Mesenteric fat pad (tissue), 1 donor: ENCODE measurements at regions not wholly inside any gene's neighbourhood (a gene's known extent, or its start where the extent isn't known, plus 50 kb on each side); places are given as distances from the start of the nearest gene placed in this dataset.

Experiments
- DNase-seq: peaks from one replicate; pipeline ENCODE4 v3.0.0-alpha.2; 2020; ENCODE audit warnings: low spot score
- donor health status: DM: yes; HTN: yes; CAD: no.

DNA sequence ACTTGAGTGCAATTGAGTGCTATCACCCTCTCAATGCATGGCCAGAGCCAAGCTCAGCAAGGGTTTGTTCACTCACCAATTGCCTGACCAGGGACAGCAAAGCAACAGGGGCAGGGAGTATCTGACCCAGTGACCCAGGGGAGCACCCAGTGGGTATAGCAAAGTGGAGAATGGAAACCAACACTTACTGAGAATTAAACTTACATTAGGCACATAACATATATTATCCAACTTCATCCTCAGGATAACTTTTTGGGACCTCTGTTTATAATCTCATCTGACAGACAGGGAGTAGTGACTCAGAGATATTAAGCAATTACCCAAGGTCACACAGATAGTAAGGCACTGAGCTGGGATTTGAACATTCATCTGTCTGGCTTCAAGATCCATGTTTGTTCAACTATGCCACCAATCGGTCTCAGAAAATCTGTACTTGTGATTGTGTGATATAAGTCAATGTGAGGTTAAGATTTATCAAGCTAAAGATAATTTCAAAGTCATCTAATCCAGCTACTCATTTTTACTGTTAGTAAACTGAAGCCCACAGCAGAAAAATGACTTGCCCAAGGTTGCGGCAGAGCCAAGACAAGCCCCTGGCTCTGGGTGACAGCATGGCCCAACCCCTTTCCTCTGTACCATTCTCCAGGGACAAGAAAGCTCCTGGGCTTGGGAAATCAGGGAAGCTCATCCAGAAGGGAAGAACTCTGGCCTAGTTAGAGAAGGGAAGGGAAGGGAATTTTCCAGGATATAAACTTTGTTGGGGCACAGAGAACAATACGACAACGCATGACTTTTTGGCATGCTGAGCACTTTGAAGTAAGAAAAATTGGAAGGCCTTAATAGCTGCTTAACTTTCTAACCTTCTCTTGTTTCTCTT lies 138.0 kb upstream of the SMAD3 start:
- DNase-seq = peak; percentile 62

DNA sequence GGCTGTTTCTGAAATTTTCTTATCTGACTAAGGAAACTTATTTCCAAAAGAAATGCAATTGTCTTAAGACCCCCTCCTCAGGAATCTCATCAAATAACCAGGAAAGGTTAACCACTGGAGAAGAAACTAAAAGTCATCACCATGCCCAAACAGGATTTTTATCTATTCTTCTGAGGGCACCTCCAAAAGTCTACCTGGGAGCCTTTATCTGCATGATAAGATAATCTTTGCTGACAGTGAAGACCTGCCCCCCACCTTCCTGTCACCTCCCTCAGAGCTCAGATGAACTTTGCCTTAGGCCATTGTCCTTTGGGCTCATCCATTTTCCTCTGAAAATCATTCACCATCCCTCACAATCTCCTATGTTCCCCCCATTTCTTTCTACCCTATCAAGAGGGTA lies 137.3 kb upstream of the SMAD3 start:
- no peak for DNase-seq

DNA sequence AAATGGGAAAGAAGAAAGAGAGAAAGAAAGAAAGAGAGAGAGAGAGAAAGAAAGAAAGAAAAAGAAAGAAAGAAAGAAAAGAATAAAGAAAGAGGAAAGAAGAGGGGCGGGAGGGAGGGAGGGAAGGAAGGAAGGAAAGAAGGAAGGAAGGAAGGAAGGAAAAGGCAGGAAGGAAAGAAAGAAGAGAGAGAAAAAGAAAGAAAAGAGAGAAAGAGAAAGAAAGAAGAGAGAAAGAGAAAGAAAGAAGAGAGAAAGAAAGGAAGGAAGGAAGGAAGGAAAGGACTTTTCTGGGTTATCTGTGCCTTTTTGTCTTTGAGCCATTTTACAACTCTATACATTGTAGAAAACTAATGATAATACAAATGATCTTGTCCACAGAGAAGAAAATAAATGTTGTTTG lies 136.6 kb upstream of the SMAD3 start:
- DNase-seq = no peak

DNA sequence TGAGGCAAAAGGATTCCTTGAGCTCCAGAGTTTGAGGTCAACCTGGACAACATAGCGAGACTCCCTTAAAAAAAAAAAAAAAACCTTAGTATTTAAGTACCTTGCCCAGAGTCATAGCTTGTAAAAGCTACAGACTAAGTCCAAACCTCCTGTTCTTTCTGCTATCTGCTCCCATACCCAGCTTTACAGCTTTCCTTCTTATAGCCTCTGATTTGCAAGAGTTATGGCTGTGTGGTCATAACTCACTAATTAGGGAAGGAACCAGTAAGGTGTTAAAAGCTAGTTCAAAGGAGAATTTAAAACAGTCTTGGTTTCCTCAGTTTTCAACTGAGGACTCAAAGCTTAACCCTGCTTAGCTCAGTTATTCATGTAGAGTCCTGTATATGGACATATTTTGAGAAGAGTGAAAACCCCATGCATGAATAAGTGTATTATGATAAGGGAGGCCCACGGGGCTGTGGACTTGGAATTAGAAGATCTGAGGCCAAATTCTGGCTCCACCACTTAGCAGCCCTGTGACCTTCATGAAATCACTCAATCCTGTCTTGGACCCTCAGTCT lies 135.5 kb upstream of the SMAD3 start:
- DNase-seq = no peak

DNA sequence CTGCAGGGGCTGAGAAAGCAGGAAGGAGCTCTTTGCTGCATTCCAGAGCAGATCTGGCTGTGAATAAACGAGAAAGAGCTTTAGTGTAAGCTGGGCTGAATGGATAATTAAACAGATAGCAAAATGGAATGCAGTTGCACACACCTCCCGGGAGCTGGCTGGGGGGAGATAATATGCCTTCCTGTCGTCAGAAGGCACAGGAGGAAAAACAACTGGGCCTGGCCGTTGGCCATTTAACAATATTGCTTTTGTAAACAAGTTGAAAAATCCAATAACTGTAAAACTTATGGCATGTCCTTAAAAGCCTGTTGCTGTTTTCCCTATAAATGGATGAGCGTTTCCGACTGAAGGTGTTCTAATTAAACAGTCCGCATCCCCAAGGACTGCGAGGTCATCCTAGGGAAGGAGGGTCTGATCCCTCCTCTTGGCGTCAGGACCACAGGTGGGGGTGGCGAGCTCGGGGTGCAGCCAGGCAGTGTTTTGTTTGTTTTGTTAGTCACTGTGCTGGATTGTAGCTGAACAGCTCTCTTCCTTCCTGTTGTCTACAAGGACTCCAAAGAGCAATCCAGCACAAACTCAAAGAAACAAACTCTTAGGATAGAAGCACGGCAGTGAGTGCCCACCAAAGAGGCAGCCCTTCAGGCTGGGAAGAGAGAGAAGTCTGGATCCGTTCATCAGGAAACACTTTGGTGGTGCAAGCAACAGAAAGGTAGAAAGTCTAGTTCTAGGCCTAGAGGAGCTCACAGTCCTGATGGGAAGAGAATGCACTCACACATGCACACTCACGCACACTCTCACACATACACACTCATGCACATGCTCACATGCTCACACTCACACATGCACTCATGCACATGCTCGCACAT lies 133.4 kb upstream of the SMAD3 start:
- peak; percentile 67 for DNase-seq

DNA sequence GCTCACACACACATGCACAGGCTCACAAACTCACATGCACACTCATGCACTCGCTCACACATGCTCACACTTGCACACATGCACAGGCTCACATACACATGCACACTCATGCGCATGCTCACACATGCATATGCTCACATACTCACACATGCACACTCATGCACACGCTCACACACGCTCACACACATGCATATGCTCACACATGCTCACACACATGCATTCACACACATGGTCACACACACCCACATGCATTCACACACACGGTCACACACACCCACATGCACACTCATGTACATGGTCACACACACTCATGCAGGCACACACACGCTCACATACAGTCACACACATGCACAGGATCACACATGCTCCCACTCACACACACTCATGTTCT lies 132.8 kb upstream of the SMAD3 start:
- DNase-seq = peak; percentile 55

DNA sequence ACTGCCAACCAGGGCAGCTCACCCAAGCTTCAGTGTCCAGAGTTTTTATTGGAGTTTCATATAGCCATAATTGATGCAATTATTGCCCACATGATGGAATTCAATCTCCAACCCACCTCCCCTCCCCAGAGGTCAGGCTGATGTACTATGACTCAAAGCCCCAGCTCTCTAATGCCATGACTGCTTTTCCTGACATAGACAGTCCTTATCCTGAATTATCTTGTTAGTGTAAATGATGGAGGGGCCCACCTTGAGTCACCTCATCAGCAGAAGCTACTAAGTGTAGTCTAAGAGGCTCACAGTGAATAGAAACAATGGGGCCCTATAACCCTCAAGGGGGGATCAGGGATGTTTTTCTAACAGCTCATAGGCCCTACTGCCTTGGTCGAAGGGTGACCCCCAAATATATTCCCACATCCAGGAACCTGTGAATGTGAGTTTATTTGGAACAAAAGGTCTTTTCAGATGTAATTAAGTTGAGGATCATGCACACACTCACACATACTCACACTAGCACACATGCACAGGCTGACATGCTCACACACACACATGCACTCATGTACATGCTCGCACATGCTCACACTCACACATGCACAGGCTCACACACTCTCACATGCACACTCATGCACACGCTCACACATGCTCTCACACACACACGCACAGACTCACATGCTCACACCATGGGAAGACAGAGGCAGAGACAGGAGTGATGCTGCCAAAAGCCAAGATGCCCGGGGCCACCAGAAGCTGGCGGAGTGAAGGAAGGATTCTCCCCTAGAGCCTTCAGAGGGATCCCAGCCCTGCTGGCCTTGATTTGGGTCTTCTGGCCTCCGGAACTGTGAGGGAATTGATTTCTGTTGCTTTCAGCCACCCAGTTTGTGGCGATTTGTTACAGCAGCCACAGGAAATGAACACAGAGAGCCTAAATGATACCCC lies 131.2 kb upstream of the SMAD3 start:
- peak; percentile 35 for DNase-seq

DNA sequence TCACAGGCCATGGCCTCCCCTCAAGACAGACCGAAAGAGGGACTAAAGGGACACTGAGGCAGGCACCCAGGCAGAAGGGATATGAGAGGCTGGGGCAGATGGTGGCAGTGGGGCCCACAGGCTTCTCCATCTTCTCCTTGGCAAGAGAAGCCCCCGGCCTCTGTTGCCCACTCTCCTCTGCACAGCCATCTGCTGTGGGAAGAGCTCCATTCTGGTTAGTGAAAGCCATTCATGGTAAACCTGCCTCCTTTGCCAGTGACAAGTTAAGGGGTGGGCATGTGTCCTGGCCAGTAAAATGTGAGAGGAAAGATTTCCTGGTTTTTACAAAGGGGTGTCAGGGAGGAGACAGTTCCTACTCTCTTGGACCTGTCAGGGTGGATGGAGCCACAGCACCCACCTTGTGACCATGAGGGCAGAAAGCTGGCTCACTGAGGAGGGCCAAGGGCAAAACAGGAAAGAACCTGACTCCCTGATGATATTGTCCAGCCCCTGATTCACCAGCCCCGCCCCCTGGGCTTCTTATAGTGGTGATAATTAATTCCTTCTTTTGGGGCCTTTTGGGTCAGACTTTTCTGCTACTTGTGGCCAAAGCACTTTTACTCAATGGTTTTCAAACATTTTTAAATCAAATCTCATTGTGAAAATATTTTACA lies 130.4 kb upstream of the SMAD3 start:
- peak; percentile 59 for DNase-seq

DNA sequence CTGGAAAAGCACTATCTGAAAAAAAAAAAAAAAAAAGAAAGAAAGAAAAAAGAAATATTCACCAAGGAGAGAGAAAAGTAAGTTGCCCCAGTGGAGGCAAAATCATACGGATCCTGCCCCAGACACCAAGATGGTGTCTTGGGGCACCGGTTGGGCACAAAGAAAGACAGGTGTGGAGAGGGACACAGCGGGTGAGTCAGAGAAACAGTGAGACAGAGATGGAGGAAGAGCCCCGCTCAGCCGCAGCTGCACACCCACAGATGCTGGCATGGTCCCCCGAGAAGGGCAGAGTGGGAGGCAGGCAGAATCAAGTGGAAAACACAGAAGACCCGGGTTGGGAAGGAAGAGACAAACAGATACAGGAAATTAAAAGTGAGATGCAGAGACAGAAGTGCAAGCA lies 129.7 kb upstream of the SMAD3 start:
- DNase-seq = peak; percentile 49

DNA sequence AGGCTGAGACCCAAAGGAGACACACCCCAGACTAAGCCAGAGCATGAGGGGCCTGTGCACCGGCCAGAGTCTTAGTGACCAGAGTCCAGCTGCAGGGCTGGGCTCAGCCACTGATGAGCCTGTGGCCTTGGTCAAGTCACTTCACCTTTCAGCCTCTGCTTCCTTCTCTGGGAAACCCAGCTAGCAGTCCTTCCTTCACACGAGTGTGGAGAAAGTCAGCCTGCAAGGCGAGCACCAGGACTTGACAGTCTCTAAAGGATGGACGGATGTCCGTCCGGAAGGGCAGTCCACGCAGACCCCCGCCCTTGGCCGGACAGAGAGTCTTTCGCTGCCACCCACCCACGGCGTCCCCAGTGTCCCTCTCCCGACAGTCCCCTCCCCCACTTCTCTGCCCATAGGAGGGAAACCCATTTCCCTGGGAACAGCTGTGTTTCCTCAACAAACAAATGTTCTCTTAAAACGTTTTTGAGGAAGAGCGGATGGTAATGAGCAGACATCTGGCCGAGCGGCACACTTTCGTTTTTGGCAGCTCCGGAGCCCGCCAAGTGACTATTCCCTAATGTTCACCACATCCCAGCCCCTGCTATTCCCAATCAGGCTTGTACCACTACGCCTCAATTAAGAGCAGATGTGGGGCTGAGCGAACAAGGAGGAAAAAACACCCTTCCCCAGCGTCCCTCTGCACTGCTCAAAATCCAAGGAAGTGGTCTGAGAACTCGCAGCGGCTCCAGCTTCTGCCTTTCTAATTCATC lies 129.1 kb upstream of the SMAD3 start:
- peak; percentile 86 for DNase-seq

DNA sequence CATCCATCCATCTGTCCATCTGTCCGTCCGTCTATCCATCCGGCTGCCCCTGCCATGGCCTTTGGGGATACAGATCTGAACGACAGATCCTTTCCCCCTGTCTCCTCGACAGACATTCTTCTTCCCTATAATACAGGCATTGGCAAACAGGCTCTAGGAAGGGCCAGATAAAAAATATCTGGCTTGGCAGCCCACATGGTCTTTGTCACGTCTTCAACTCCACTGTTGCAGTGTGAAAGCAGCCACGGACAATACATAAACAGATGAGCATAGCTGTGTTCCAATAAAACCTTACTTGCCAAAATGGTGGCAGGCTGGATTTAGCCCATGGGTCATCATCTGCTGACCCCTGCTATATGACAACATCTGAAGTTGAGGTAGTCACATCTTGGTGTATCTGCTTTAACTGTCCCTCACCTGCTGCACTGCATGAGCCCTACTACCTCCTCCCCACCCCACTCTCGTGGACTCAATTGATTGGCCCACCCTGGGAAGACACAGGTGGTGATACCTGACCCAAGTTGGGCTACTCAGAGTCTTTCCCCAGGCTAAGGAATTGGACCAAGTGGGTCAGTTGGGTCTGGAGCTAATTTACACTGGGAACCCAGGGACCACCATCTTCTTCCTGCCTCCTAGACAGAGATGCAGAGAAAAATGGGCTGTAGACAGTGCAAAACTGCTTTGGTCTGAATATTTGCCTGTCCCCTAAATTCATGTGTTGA lies 128.4 kb upstream of the SMAD3 start:
- DNase-seq = peak; percentile 62

DNA sequence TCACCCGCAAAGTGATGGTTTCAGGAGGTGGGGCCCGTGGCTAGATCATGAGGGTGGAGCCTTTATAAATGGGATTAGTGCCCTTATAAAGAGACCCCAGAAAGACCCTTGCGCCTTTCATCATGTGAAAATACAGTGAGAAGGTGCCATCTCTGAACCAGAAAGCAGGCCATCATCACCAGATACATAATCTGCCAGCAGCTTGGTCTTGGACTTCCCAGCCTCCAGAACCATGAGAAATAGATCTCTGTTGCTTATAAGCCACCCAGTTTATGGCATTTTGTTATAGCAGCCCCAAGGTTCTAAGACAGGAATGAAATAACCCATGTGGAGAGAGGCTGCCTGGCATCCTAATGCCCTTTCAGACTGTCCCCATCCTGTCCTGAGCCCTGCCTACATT lies 127.8 kb upstream of the SMAD3 start:
- peak; percentile 12 for DNase-seq

DNA sequence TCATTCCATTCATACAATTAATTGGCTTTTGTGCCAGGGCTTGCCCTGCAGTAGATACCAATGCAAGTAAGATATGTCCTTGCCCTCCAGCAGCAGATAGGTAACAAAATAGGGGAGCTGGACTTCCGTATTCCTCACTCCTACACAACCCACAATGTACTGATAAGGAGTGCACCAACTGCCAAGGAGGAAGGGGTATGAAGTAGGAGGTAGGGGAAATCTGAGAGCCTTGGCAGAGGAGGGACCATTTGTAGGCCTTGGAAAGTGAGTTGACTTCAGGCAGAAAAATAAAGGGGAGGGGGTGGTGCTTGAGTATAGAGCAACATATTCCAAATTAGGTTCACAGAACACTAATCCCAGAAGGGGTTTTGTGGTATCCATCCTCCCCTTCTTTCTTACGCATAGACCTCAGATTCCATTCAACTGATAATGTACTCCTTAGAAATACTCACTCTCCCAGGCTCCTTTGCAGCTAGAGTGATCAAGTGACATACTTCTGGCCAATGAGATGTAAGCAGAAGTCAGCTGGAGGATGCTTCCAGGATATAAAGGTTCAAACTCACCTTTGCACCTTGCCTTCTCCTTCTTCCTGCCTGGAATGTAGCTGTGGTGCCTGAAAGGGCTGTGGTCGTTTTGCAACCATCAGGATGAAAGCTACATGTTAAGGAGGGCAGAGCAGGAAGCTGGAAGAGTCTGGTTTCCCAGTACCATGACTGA lies 127.1 kb upstream of the SMAD3 start:
- DNase-seq = no peak

DNA sequence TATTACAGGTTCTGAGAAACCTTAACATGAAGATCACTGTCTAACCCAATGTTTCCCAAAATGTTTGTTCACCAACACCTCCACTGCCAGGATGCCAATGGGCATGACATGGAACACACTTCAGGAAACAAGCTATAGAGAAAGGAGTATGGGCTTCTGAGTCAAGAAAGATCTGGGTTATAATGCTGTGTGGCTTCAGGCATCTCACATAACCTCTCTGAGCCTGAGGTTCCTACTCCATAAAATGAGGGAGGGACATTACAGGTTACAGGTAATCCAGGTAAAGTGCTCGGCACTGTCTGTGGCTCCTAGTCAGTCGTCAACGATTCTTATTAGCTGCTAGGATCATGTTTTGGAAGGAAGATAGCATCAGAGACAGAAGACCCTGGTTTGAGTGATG lies 126.4 kb upstream of the SMAD3 start:
- DNase-seq = no peak

DNA sequence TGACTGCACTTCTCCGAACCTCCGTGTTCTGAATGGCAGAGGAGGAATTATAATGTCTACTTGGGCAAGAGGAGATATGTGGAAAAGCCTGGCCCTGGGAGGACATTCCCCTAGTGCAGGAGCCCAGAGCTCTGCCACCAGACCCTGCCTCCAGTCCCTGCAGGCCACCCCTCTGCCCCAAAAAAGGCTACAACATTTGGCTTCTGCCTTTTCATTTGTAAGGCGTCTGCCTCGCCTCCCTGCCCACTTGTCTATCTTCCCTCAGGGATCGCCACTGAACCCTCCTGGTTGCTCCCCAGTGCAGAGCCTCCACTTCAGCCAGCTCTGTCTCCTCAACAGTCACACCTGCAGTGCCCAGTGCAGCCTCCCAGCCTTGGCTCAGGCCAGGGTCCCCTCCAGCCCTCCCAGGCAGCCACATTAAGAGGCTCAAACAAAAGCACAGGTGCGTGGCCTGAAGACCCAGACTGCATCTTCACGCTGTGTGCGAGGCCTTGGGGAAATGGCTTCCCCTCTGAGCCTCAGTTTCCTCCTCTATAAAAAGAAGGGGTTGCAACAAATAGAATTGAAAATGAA lies 125.9 kb upstream of the SMAD3 start:
- peak; percentile 51 for DNase-seq

DNA sequence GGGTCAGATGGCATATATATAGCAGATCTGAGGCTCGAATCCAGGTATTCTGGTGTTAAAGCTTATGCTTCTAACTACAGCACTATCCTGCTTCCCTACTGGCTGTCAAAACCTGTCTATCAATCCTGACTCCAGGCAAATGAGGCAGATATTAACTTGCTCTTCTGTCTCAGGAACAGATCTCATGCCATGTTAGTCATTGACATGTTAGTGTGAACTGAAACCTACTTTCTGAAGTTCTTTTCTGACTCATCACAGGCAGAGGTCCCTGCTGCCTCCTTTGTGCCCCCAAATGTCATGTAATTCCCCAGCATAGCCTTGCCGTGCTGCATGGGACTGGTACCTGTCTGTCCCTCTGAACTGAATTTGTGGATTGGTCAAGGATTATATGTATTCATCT lies 125.0 kb upstream of the SMAD3 start:
- peak; percentile 28 for DNase-seq

DNA sequence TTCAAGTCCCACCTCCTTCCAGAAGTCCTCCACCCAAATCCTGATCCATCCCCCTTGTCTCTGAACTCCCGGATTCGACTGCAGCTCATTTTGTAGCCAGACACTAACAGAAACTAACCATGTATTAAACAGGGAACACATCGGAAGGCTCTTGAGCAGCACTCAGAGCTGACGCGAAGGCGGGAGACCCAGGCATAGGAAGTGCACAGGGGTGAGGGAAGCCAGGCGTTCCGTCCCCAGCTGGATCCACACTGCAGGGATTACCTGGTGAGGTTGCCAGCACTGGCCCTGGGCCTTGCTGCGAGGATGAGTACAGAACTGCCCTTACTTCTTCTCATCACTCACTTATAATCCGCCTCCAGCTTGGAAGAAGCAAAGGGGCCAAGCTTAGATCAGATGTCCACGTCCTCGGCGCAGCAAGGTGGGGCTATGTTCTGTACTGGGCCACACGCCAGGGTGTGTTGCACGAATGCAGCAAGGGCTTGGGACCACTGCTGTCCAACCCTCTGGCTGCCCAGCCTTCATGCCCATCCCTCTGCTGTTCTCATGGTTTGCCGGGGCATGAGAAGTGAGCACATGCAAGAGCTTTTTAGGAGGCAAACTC lies 124.2 kb upstream of the SMAD3 start:
- peak; percentile 86 for DNase-seq

DNA sequence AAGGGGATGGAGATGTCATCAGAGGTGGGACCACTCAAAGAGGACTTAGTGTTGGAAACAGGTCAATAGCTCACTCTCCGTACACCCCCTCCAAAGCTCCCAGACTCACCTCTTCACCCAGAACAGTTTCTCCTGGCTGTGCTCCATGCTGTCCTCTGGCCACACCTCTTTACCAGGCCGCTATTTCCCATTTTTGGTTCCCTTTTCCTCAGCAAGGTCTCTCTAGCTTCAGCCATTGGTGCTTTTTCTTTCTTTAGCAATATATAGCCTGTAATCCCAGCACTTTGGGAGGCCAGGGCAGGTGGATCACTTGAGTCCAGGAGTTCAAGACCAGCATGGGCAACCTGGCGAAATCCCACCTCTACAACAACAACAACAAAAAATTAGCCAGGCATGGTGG lies 123.6 kb upstream of the SMAD3 start:
- peak; percentile 11 for DNase-seq
